ENCODE measurements at regions not wholly inside any gene's neighbourhood (a gene's known extent, or its start where the extent isn't known, plus 50 kb on each side); places are given as distances from the start of the nearest gene placed in this dataset.

DNA sequence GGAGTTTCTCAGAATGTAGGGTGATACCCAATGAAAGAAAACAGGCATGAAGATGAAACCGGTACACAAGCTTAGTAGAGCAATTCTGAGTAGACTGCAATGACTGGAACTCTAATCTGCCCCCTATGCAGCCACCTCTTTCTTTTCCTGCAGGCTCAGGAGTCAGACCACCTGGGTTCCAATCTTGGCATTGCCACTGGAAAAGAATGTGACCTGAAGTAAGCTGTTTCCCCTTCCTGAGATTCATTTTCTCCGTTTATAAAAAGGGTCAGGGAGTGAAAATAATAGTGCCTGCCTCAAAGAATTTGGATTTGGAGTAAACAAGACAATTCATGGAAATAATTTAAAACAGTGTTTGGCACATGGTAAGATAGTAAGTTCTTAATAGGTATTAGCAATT lies 1464.0 kb downstream of the PCDH7 start:
- no peaks in the 10 kb centered on the region for H3K4me1 Mint-ChIP-seq

GRCh38 chr4:32189130-32189529 lies 1469.0 kb downstream of the PCDH7 start:
- ChIA-PET POLR2A (no interaction called here), CTCF (no interaction called here)
- intact Hi-C loops (cut with micrococcal nuclease) = no loop called here
- ATAC-seq (ENCODE audit: low read depth) = no peak
- no peak for DNase-seq
- H3K27ac Mint-ChIP-seq = no peak overlapping the region
- no peaks in the 10 kb centered on the region for H3K4me1 Mint-ChIP-seq
- TF ChIP-seq, protein P1, sequence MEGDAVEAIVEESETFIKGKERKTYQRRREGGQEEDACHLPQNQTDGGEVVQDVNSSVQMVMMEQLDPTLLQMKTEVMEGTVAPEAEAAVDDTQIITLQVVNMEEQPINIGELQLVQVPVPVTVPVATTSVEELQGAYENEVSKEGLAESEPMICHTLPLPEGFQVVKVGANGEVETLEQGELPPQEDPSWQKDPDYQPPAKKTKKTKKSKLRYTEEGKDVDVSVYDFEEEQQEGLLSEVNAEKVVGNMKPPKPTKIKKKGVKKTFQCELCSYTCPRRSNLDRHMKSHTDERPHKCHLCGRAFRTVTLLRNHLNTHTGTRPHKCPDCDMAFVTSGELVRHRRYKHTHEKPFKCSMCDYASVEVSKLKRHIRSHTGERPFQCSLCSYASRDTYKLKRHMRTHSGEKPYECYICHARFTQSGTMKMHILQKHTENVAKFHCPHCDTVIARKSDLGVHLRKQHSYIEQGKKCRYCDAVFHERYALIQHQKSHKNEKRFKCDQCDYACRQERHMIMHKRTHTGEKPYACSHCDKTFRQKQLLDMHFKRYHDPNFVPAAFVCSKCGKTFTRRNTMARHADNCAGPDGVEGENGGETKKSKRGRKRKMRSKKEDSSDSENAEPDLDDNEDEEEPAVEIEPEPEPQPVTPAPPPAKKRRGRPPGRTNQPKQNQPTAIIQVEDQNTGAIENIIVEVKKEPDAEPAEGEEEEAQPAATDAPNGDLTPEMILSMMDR (IDR thresholded peaks at IDR 0.05) = no peak
- no peak overlapping the region for H3K4me3 Mint-ChIP-seq
- H3K36me3 Mint-ChIP-seq (ENCODE audit: low read depth) = no peaks in the 10 kb centered on the region
- H3K9me3 Mint-ChIP-seq = peaks cover 3% of the 10 kb centered on the region
- H3K27me3 Mint-ChIP-seq = no peaks in the 10 kb centered on the region

More for the DNA sequence above, 1464.0 kb downstream of the PCDH7 start:
- Mint-ChIP-seq H3K27ac (no peak overlapping the region), H3K27me3 (no peaks in the 10 kb centered on the region), H3K4me3 (no peak overlapping the region), H3K36me3 (ENCODE audit: low read depth) (no peaks in the 10 kb centered on the region), H3K9me3 (no peaks in the 10 kb centered on the region)
- DNase-seq (no peak), ATAC-seq (ENCODE audit: low read depth) (no peak)
- ChIA-PET POLR2A (no interaction called here), CTCF (no interaction called here)
- intact Hi-C loops (cut with micrococcal nuclease) = no loop called here
- TF ChIP-seq, protein P1 (IDR thresholded peaks at IDR 0.05) = no peak

- POLR2A ChIA-PET = no interaction called here
- TF ChIP-seq, protein P1 (IDR thresholded peaks at IDR 0.05) = no peak
- CTCF ChIA-PET = no interaction called here
- Mint-ChIP-seq H3K4me1 (no peaks in the 10 kb centered on the region), H3K4me3 (no peak overlapping the region), H3K27ac (no peak overlapping the region), H3K27me3 (no peaks in the 10 kb centered on the region), H3K9me3 (peaks cover 3% of the 10 kb centered on the region), H3K36me3 (ENCODE audit: low read depth) (no peaks in the 10 kb centered on the region)
- DNase-seq (no peak), ATAC-seq (ENCODE audit: low read depth) (no peak)
- intact Hi-C loops (cut with micrococcal nuclease) = no loop called here
These were observed 1469.6 kb downstream of the PCDH7 start for GRCh38 chr4:32189788-32190187.

DNA sequence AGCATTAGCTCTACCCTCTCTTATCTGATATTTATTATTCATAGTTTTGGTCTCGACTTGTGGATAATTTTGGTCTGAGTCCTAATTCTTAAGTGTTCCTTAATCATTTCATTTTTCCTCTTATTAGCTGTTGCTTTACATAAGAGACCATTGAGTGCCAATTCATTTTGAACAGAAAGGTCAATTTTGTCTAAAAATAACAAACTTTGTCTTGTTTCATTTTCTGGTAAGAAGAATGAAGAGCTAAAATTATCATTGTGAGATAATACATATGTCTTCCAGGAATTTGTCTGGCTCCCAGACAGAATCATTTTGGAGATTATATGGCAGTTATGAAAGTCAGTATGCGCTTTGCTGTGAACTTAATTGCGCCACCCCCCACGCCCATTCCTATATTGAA lies 1471.8 kb downstream of the PCDH7 start:
- Mint-ChIP-seq H3K4me1 (no peaks in the 10 kb centered on the region), H3K36me3 (ENCODE audit: low read depth) (no peaks in the 10 kb centered on the region), H3K27ac (no peak overlapping the region), H3K27me3 (no peaks in the 10 kb centered on the region), H3K9me3 (peaks cover 3% of the 10 kb centered on the region), H3K4me3 (no peak overlapping the region)
- TF ChIP-seq, protein P1 (IDR thresholded peaks at IDR 0.05) = no peak
- ChIA-PET POLR2A (no interaction called here), CTCF (no interaction called here)
- ATAC-seq (ENCODE audit: low read depth) = no peak
- intact Hi-C loops (cut with micrococcal nuclease) = no loop called here
- DNase-seq = no peak

GRCh38 chr4:32192363-32192762 lies 1472.2 kb downstream of the PCDH7 start:
- no peaks in the 10 kb centered on the region for H3K36me3 Mint-ChIP-seq (ENCODE audit: low read depth)
- no peaks in the 10 kb centered on the region for H3K27me3 Mint-ChIP-seq
- TF ChIP-seq, protein P1 (IDR thresholded peaks at IDR 0.05) = no peak
- DNase-seq = no peak
- H3K4me3 Mint-ChIP-seq = no peak overlapping the region
- no peak overlapping the region for H3K27ac Mint-ChIP-seq
- no peaks in the 10 kb centered on the region for H3K4me1 Mint-ChIP-seq
- intact Hi-C loops (cut with micrococcal nuclease) = no loop called here
- no peak for ATAC-seq (ENCODE audit: low read depth)
- CTCF ChIA-PET = no interaction called here
- peaks cover 3% of the 10 kb centered on the region for H3K9me3 Mint-ChIP-seq
- POLR2A ChIA-PET = no interaction called here

Measured in activated B cell treated with CpG ODN at 0.5 μM for 24 hours (primary cell).